CD4-positive, alpha-beta T cell treated with Interleukin-21 for 1 hour (primary cell): ENCODE measurements at regions not wholly inside any gene's neighbourhood (a gene's known extent, or its start where the extent isn't known, plus 50 kb on each side); places are given as distances from the start of the nearest gene placed in this dataset.
"Not testable (repeated sequence)": the region's sequence is repeated elsewhere in the genome, so short reads cannot be mapped to it uniquely, and the experiment has no call there.

Experiments
- DNase-seq: peaks from one replicate; pipeline ENCODE4 v3.0.0-alpha.2; 2020

DNA sequence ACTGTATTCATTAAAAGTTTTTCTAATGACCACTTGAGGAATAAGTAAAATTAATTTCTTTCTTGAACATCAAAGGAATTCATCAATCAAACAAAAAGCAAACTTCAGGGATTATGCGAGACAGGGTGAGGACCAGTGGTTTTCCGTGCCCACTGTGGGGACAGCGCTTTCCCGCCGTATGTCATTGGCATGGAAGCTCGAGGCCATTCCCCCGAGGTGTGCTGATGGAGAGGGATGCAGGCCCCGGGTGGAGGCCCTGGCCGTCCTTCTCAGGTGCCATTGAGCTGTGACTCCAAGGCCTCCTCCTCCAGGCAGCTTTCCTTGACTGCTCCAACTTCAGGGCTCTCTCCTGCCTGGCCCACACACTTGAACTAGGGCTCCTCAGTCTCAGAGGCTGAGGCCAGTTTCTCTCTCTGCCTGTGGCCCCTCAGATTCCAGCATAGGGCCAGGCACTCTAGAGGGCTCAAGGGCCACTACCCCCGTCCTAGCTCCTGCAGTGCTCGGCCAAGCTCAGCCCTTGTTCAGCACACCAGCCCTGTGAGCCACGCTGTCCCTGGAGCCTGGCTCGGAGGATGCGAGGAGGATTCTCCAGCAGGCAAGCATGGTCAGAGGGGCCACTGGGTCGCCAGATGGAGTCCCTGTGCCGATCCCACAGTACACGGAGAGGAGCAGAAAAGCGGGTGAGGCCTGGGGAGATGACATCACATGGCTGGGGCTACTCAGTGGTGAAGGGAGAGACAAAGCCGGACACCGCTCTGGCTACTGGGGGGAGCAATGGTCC lies 248.0 kb upstream of the SGCG start:
- DNase-seq: not testable (repeated sequence)

DNA sequence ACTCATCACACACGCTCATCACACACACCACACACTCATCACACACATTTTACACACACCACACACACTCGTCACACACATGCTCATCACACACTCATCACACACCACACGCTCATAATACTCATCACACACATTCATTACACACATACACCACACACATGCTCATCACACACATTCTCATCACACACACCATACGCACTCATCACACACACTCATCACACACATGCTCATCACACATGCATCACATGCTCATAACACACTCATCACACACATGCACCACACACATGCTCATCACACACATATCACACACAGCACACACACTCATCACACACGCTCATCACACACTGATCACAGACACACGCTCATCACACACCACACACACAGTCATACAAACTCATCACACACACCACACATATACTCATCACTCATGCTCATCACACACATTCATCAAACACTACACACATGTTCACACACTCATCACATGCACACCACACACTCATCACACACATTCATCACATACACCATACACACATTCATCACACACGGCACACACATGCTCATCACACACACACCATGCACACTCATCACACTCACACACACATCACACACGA lies 247.1 kb upstream of the SGCG start:
- DNase-seq: no peak

DNA sequence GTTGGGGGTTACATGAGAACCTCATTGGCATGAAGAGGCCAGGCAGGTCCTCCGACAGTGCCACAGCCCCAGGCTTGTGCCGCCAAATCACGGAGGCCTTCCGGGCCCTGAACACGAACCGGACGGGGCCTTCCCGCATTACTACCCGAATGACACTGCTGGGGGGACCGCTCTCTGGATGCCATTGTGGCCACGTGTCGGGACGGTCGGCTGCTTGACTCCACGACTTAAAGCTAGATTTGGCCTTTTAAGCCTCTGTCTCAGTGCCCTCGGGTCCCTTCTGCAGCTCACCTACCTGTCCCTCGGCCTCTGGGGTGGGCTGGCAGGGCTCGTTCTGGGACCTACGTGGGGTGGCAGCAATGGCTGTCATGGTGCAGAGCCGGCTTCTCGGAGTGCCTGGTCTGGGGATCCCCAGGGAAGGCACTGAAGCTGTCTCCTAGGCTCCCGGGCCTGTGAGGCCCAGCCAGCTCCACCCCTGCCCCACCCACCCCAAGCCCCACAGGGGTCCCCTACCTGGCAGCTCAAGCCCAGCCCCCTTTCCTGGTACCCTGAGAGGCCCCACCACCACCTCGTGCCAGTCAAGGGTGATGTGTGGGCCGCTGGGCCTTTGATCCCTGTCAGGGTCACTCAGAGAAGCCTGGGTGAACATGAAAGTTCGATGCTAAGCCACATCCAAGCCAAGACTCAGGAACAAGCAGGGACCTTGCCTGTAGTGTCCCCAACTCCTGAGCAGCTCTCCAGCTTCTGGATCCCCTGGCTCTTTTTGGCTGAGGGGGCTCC lies 245.8 kb upstream of the SGCG start:
- no peak for DNase-seq

DNA sequence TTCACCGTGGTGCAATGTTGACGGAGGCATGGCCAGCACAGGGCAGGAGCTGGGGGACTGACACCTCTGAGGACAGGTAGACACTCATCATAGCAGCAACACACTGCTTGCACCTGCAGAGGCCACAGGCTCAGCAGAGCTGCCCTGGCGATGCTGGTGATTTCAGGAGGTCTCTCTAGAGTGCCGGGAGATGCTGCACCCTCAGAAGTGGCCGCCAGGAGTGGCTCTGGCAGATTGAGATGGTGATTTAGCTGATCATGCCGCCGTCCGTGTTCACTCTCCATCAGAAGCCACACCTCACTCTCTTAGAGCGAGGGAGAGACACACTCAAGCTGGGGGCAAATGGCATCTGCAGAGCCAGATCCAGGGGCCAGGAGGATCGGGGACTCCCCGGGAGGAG lies 244.6 kb upstream of the SGCG start:
- DNase-seq: no peak

DNA sequence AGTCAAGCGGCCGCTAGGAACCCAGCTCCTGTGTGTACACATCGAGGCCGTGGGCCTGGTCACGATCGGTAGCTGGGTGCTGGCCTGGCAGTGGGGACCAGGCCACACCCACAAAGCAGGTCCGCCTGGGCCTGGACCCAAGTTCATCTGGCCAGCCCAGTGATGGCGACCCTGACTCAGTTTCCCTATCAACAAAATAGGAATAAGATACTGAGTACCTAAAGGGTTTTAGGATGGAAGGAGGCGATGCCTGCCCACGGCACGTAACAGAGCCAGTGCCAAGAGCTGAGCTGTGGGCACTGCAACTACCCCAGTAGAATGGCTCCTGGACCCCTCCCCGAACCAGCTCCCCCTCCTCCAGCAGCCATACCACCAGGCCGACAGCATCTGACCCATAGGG lies 243.5 kb upstream of the SGCG start:
- no peak for DNase-seq

DNA sequence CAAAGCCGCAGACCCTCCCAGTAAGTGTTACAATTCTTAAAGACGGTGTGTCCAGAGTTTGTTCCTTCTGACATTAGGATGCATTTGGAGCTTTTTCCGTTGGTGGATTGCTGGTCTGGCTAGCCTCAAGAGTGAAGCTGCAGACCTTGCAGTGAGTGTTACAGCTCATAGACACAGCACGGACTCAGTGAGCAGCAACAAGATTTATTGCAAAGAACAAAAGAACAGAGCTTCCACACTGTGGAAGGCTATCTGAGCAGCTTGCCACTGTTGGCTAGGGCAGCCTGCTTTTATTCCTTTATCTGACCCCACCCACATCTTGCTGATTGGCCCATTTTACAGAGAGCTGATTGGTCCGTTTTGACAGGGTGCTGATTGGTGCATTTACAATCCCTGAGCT lies 242.8 kb upstream of the SGCG start:
- no peak for DNase-seq

DNA sequence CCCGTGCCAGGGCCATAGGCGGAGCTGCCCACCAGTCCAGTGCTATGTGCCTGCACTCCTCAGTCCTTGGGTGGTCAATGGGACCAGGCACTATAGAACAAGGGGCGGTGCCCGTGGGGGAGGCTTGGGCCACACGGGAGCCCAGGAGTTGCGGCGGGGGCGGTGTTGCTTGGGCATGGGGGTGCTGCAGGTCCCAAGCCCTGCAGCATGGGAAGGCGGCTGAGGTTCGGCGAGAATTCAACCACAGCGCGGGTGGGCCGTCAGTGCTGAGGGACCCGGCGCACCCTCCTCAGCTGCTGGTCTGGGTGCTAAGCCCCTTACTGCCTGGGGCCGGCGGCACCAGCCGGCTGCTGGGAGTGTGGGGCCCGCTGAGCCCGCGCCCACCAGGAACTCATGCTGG lies 242.2 kb upstream of the SGCG start:
- no peak for DNase-seq

DNA sequence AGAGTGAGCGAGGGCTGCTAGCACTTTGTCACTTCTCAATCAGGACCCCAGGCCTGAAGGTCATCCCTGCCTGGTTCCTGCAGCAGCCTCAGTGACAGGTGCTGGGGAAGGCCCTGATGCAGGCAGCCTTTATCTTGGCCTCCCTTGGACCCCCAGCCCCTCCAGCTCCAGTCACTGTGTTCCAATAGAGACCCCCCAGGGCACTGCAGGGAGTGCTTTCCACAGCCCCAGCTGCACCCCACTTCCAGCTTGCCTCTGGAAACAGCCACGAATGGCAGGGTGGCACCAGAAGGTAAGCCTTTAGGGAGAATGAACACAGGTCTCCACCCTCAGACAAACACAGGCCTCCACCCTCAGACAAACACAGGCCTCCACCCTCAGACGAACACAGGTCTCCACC lies 241.6 kb upstream of the SGCG start:
- no peak for DNase-seq

DNA sequence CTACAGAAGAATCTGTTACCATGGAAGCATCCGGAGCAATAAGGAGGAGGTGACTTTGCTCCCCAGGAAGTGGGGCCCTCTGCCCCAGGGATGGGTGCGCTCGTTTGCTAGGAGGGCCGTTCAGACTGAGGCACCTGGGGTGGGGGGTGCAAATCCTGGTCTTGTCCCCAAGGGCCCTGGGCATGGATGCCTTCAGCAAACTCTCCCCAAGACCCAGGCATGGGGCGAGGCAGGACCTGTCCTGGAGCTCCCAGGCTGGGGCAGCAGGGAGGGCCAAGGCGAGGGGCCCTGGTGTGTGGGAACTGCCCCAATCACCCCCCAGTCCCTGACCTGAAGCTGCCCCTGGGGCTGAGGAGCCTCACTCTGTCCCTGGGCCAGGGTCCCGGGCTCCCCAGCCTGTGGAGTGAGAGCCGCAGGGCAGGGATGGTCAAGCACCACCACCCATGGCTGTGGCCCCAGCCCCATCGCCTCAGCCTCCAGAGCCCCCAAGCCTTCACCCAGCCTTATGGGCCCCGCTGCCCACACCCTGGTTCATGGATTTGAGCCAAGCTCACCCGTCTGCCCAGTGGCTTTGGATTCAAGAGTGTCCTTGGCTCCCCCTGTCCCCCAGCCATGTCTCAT lies 240.6 kb upstream of the SGCG start:
- DNase-seq: no peak

DNA sequence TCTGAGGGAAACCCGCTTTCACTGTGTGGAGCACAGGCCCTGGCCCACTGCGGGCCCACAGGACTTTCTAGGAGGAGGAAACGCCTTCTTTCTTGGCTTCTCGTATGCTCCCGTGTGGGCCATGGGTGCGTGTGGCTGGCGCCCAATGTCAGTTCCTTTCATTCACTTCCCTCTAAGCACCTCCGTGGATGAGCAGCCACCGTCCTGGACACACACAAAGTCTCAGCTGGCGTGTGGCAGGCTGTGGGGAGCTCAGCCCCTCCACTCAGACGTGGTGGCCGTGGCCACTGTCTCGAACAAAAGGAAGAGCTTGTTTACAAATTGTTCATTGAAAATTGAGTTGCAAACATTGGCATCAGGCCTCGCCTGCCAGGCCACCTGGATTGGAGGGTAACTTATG lies 240.0 kb upstream of the SGCG start:
- DNase-seq: no peak

DNA sequence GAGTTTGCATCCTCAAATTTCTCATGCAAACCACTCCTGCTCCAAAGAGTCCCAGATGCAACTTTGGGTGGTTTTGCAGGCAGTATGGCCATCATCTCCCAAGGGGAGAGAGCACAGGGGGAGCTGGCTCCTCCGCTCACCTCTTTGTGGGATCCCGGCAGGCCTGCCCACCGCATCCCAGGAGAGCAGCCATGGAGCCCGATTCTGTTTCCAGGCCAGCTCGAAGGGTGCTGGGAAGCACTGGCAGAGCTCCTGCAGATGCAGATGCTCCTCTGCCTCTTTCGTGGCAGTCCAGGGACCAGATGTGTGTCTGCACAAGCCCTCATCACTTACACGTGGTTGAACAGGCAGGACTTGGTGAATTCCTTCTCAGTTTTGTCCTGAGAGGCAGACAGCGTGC lies 239.3 kb upstream of the SGCG start:
- DNase-seq: not testable (repeated sequence)

DNA sequence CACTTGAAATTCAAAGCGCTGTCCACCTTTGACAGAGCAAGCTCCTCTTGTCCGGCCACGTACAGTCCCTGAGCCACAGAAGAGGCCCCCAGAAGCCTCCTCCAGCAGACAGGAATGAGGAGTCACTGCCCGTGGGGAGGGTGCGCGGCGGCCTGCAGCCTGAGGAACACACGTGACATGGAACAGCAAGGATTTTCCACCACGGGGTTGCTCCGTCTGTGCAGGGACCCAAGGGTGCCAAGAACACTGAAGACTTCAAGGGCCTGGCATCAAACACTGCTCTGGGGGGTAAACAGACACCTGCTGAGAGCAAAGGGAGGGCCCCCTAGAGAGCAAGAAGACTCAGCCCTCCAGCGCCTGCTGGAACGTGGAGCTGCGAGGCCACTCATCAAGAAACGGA lies 237.9 kb upstream of the SGCG start:
- not testable (repeated sequence) for DNase-seq

DNA sequence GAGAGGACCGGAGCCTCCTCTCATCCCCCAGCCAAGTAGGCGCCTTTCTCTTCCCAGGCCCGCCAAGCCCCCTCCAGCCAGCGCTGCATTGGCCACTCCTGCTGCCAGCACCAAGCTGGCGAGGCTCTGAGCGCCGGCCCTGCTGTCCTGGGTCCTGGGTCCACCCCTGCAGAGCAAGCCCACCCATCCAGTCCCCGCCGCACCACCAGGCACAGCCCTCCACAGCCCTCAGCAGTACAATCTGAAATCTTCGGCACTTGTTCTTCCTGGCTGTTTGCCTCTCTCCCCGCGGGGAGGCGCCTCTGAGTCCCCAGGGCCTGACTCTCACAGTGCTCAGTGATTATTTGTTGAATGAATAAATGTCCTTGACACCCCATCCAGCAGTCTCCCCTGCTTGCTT lies 236.4 kb upstream of the SGCG start:
- no peak for DNase-seq

DNA sequence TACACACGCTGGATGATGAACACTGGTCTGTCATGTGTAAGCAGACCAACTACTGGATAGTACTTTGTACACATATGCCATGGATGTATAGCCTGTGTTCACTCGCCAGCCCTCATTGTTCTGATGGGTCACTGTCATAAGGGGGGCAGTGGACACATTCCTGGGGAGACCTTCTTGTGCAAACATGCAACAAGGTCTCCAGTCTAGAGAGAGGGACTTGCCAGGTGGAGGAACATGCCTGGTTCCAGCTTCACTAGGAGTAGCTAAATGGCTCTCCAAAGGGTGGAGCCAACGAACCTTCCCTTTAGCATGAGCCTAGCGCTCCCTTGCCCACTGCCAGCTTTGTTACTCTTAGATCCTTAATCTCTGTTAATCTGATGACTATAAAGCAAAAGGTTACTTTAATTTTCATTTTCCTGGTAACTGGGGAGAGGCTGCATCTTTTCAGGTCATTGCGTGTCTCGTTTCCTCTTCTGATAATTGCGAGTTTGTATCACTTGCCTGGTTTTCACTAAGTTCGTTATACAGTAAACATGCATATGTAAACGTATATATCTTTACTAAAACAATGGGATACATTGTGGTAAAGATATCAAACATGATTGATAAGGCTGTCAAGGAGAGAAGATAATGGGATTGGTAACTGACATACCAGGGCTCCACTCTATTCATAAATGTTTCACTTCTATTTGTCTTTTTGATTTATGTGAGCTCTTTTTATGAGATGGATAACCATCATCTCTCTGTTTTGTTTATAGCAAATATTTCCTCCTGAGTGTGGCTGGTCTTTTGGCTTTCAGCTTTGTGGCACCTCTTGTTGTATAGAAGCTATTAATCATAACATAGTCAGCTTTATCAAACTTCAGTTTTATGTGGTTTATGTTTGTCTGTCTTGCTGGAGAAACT lies 235.2 kb upstream of the SGCG start:
- DNase-seq: no peak

DNA sequence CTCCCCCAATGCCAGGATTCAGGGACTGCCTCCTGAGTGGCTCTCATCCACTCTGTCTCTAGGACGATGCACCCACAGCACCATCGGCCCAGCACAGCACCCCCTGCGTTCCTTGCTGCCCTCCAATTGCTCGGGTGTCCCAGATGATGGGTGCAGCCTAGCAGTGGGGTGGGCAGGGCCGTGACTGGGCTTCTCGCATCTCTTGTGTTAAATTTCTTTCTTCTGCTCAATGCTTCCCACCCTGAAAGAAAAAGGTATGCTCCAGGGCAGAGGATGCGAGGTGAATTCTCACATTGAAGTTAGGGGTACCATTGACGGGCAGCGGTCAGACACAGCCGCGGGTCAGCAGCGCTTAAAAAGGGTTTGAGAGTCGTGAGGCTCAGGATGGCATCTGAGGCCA lies 232.4 kb upstream of the SGCG start:
- no peak for DNase-seq

DNA sequence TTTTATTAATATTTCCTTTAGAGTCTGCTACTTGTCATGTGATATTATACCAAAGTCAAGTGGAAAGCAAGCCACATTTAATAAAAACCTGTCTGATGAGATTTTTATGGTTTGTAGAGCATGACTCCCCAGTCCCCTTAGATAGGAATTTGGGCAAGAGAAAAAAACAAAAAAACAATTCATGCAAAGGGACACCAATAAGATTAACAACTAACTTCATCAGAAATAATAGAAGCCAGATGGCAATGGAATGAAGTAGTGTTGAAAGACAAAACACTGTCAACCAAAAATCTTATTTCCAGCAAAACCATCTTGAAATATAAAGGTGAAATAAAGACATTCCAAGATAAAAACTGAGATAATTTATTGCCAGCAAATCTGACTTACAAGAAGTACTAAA lies 228.8 kb upstream of the SGCG start:
- DNase-seq: not testable (repeated sequence)

DNA sequence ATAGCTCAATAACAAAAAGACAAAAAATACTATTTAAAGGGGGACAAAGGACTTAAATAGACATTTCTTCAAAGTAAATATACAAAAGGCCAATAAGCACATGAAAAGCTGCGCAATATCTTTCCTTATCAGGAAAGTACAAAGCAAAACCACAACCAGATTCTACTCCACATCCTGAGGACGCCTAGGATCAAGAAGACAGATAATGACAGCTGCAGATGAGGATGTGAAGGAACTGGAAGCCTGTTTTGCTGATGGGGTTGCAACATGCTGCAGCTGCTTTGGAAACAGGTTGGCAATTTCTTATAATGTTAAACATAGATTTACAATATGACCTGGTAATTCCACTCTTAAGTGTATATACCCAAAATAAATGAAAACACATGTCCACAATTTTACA lies 225.6 kb upstream of the SGCG start:
- not testable (repeated sequence) for DNase-seq

DNA sequence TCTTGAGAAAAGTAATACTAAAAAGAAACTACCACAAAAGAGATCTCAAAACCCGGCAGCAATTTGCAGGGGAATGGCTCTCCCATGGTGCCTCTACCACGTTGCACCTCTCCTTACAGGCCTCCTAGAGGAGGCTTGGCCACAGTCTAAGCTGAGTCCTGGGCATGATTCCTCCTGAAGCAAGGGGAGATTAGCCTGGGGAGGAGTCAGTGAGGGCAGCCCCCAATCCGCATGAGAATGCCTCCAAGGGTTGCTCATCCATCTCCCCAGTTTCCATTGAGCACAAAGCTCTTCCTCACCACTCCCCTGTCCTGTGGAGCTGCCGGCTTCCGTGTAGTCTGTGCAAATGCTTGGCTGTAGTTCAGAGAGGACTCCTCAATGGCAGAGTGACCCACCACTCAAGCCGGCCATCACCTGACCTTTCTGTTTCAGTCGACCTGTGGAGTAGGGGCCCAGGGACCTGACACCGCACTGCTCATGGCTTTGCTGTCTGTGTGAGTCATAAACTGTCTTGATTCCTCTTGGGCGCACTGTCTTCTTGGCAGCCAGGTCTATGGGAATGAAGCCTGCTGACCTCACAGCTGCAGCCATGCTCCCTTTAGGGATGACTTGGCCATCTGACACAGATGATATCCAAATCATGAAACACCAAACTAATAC lies 224.2 kb upstream of the SGCG start:
- not testable (repeated sequence) for DNase-seq

DNA sequence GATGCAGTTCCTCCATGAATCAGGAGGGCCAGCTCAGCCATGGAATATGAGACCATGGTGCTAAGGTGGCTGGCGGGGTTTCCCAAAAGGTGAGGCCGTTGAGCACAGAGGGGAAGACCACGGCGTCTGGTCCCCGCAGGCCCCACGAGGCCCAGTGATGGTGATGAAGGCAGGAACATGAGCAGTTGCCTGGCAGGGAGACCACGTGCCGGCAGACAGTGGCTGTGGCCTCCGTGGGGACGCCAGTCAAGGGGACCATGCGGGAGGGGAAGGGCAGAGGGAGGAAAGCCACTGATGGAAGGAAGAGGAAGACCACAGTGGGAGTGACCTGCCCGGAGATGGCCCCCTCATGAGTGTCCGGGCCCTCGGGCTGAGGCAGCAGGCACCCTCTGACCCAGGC lies 220.9 kb upstream of the SGCG start:
- not testable (repeated sequence) for DNase-seq

DNA sequence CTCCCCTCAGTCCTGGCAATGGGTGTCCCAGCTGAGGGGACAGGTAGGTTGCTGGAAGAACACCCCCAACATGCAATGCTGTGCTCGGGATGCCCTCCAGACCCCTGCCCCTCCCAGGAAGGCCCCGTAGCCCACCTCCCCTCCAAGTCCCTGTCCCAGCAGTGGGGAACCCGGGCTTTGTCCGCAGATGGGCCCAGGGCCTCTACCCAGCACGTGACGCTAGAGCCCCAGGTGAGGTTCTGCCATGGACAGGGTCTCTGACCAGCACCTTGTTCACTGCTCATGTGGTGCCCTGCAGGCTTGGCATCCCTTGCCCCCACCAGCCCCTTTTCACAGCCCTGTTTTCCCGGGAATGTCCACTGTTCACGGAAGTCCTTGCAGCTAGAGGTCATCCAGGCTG lies 220.0 kb upstream of the SGCG start:
- DNase-seq: no peak

DNA sequence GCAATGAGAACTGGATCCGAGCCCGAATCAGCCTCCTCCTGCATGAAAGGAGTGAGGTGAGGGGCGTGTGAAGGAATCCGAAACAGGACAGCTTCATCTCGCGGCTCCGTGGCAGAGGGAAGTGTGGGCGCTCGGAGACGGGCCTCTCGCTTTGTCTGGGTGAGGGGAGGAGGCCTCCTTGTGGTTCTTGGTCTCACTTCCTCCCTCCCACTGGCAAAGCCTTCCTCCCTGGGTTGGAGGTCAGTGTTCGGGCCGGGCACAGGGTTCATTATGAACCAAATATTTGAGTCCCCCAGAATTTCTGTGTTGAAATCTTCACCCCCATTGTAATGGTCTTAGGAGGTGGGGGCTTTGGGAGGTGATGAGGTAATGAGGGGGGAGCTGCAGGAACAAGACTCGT lies 219.4 kb upstream of the SGCG start:
- DNase-seq: not testable (repeated sequence)
